ENCODE measurements at regions not wholly inside any gene's neighbourhood (a gene's known extent, or its start where the extent isn't known, plus 50 kb on each side); places are given as distances from the start of the nearest gene placed in this dataset.
"Not testable (repeated sequence)": the region's sequence is repeated elsewhere in the genome, so short reads cannot be mapped to it uniquely, and the experiment has no call there.

DNA sequence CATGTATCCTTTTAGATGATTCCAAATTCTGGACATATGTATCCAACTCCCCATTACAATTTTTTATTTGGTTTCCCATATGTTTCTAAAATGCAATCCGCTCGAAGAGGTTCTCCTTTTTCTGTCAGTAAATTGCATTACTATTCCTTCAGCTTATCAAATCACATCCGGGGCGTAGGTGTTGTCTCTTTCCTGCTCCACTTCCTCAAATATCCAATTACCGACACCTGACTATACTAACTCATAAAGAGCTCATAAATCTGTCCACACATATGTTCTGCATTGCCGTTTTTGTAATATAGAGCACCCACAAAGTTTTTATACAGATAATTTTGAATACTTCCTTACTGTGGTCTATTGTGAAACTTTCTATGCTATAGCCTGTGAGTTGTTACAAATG lies 63.1 kb upstream of the HSFY2 start:
- H3K4me1 ChIP-seq (ENCODE audit: control insufficient read depth, insufficient read depth, low read length); H3K4me3 ChIP-seq (ENCODE audit: low read length); ATAC-seq; H3K9me3 ChIP-seq (ENCODE audit: control insufficient read depth, low read length); DNase-seq; H3K27me3 ChIP-seq (ENCODE audit: control insufficient read depth, insufficient read depth); H3K27ac ChIP-seq (ENCODE audit: low read length); intact Hi-C loops (cut with DNase I): not testable (repeated sequence)
- no CpG with 5 or more reads among the region's 6 CpGs for WGBS

Measured in right cardiac atrium (tissue), 5 donors.